Stimulated activated CD4-positive, alpha-beta T cell treated with anti-CD3 and anti-CD28 coated beads, Interleukin-1b, Interleukin-23, amount 100 ng/mL, for 4 hours (primary cell): ENCODE measurements at regions not wholly inside any gene's neighbourhood (a gene's known extent, or its start where the extent isn't known, plus 50 kb on each side); places are given as distances from the start of the nearest gene placed in this dataset.

Source experiments
- DNase-seq, 2 donors: peaks; one replicate each; pipeline ENCODE4 v3.0.0-alpha.2; 2020; ENCODE audit warnings: low read depth in 2 of 2

GRCh38 chr2:4369826-4370419, 666.5 kb downstream of the DCDC2C start:
- DNase-seq, result no peak

- no peak for DNase-seq
Measured at GRCh38 chr2:4370422-4371090, 667.2 kb downstream of the DCDC2C start.

- DNase-seq, result no peak
Measured at GRCh38 chr2:4381049-4381448, 677.7 kb downstream of the DCDC2C start.

GRCh38 chr2:4381773-4382172, 678.4 kb downstream of the DCDC2C start:
- DNase-seq, result no peak

- no peak for DNase-seq
Measured at GRCh38 chr2:4391013-4391412, 687.6 kb downstream of the DCDC2C start.

GRCh38 chr2:4404363-4404762, 701.0 kb downstream of the DCDC2C start:
- no peak for DNase-seq

- DNase-seq, result no peak
Measured at GRCh38 chr2:4408321-4408720, 704.9 kb downstream of the DCDC2C start.

GRCh38 chr2:4412637-4413187, 709.3 kb downstream of the DCDC2C start:
- DNase-seq, result no peak

GRCh38 chr2:4415171-4415570, 711.8 kb downstream of the DCDC2C start:
- DNase-seq, result no peak

- DNase-seq, result no peak
Measured at GRCh38 chr2:4415810-4416413, 712.5 kb downstream of the DCDC2C start.

- no peak for DNase-seq
Measured at GRCh38 chr2:4416431-4416830, 713.1 kb downstream of the DCDC2C start.

- DNase-seq, result no peak
Measured at GRCh38 chr2:4417771-4418170, 714.4 kb downstream of the DCDC2C start.

- DNase-seq, result no peak
Measured at GRCh38 chr2:4420032-4420431, 716.7 kb downstream of the DCDC2C start.

GRCh38 chr2:4424153-4424552, 720.8 kb downstream of the DCDC2C start:
- DNase-seq, result no peak

GRCh38 chr2:4427083-4427482, 723.7 kb downstream of the DCDC2C start:
- no peak for DNase-seq

- no peak for DNase-seq
Measured at GRCh38 chr2:4445821-4446220, 742.4 kb downstream of the DCDC2C start.

- DNase-seq, result no peak
Measured at GRCh38 chr2:4454907-4455306, 751.5 kb downstream of the DCDC2C start.

GRCh38 chr2:4455486-4456155, 752.2 kb downstream of the DCDC2C start:
- no peak for DNase-seq

GRCh38 chr2:4464634-4465266, 761.4 kb downstream of the DCDC2C start:
- DNase-seq, result no peak

GRCh38 chr2:4465671-4466070, 762.3 kb downstream of the DCDC2C start:
- DNase-seq, result no peak

- no peak for DNase-seq
Measured at GRCh38 chr2:4475618-4476017, 772.2 kb downstream of the DCDC2C start.

- DNase-seq, result no peak
Measured at GRCh38 chr2:4483050-4483449, 779.7 kb downstream of the DCDC2C start.
